Activated CD4-positive, alpha-beta memory T cell treated with anti-CD3 and anti-CD28 coated beads for 36 hours (primary cell): ENCODE measurements at regions not wholly inside any gene's neighbourhood (a gene's known extent, or its start where the extent isn't known, plus 50 kb on each side); places are given as distances from the start of the nearest gene placed in this dataset.

Experiments
- CTCF ChIA-PET: fragments of 350-600 bp; sonication (Branson Sonifier 250); formaldehyde crosslinking; loops from one replicate; lab custom pipeline; 2021; ENCODE audit warnings: antibody characterized with exemption, inconsistent platforms; lab: Charles Lee
- POLR2A ChIA-PET: fragments of 350-600 bp; sonication (Branson Sonifier 250); formaldehyde crosslinking; loops from one replicate; lab custom pipeline; 2021; ENCODE audit warnings: antibody characterized with exemption; lab: Charles Lee
- DNase-seq: peaks from one replicate; pipeline ENCODE4 v3.0.0-alpha.2; 2020
- H3K27ac Mint-ChIP-seq: one replicate; pipeline ENCODE4 v1.8.0; 2021; ENCODE audit warnings: mixed read lengths
- H3K27me3 Mint-ChIP-seq: one replicate; pipeline ENCODE4 v1.8.0; 2021; ENCODE audit warnings: mixed read lengths
- H3K36me3 Mint-ChIP-seq: one replicate; pipeline ENCODE4 v1.8.0; 2021; ENCODE audit warnings: mixed read lengths
- H3K4me1 Mint-ChIP-seq: one replicate; pipeline ENCODE4 v1.8.0; 2021; ENCODE audit warnings: low read depth, mixed read lengths
- H3K4me3 Mint-ChIP-seq: one replicate; pipeline ENCODE4 v1.8.0; 2021; ENCODE audit warnings: mild to moderate bottlenecking, mixed read lengths
- H3K9me3 Mint-ChIP-seq: one replicate; pipeline ENCODE4 v1.8.0; 2021; ENCODE audit warnings: mixed read lengths
- intact Hi-C: fragments of 100-400 bp; cut with micrococcal nuclease; formaldehyde crosslinking; loops from one replicate; pipeline ENCODE4 v1.15.1; 2023

DNA sequence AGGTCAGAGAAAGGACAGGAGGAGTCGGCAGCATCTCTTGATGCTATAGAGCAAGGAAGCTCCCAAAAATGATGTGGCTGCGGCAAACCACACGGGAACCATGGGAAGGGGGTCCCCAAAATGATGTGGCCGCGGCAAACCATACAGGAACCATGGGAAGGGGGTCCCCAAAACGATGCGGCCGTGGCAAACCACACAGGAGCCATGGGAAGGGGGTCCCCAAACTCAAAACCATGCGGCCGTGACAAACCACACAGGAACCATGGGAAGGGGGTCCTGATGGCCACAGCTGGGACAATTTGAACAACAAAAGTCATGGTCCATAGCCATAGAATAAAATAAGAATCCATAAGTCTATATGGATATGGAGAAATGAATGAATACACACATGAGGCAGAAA is 58.4 kb upstream of the GLI2 start:
- Mint-ChIP-seq H3K36me3 (no peaks in the 10 kb centered on the region), H3K4me3 (no peak overlapping the region), H3K27ac (no peak overlapping the region), H3K27me3 (peaks cover 14% of the 10 kb centered on the region), H3K9me3 (no peaks in the 10 kb centered on the region), H3K4me1 (peaks cover 2% of the 10 kb centered on the region)
- intact Hi-C loops, result no loop called here
- ChIA-PET CTCF (interaction anchor here (0.6 to 1.8 kb wide), 4 partner anchors 10 to 1267 kb away, joined by 3 to 7 read pairs (median 5); no protein-coding TSS in a partner anchor), POLR2A (no interaction called here)
- DNase-seq, result no peak

DNA sequence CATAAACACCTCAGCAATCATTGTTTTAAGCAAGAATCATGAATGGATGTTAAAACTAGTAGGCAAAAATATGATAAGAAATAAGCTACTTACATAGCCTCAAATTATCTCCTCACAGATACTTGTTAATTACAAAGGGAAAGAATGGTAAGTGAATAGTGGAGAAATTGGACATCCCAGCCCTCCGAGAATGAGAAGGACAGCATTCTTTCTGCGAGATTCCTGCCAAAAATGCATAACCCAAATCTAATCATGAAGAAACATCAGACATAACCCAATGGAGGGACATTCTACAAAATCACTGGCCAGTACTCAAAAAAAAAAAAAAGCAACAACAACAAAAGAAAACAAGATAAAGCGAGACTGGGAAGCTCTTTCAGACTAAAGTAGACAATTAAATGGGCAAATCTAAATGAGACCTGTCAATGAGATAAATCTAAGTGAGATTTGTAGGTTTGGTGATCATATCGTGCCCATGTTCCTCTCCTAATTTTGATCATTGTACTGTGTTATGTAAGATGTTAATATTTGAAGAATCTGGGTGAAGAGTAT is 57.9 kb upstream of the GLI2 start:
- peaks cover 14% of the 10 kb centered on the region for H3K27me3 Mint-ChIP-seq
- no peak overlapping the region for H3K27ac Mint-ChIP-seq
- peaks cover 2% of the 10 kb centered on the region for H3K4me1 Mint-ChIP-seq
- no peak for DNase-seq
- H3K36me3 Mint-ChIP-seq, result no peaks in the 10 kb centered on the region
- intact Hi-C loops, result no loop called here
- no peaks in the 10 kb centered on the region for H3K9me3 Mint-ChIP-seq
- CTCF ChIA-PET, result interaction anchor here (0.6 to 1.8 kb wide), 5 partner anchors 9 to 1267 kb away, joined by 3 to 7 read pairs (median 3); no protein-coding TSS in a partner anchor
- no peak overlapping the region for H3K4me3 Mint-ChIP-seq
- POLR2A ChIA-PET, result no interaction called here

DNA sequence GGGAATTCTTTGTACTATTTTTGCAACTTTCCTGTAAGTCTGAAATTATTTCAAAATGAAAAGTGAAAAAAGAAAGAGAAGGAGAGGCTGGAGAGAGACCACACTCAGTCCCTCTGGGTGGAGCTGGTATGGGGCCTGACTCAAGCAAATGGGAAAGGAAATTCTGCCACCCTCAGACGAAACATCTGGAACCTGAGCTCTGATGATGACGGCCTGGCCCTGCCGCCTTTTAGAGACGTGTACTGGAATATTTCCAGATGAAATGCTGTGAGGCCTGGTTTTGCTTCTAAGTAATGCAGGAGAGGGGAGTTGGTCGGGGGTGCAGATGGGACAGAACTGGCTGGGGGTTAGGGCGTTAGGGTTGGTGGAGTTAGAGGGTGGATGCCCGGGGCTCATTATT is 57.4 kb upstream of the GLI2 start:
- Mint-ChIP-seq H3K27me3 (peaks cover 14% of the 10 kb centered on the region), H3K27ac (no peak overlapping the region), H3K9me3 (no peaks in the 10 kb centered on the region), H3K4me1 (peaks cover 2% of the 10 kb centered on the region), H3K36me3 (no peaks in the 10 kb centered on the region), H3K4me3 (no peak overlapping the region)
- DNase-seq, result no peak
- CTCF ChIA-PET, result interaction anchor here (0.6 to 1.8 kb wide), 3 partner anchors 9 to 335 kb away, joined by 3 to 7 read pairs (median 7); no protein-coding TSS in a partner anchor
- intact Hi-C loops, result no loop called here
- POLR2A ChIA-PET, result no interaction called here

DNA sequence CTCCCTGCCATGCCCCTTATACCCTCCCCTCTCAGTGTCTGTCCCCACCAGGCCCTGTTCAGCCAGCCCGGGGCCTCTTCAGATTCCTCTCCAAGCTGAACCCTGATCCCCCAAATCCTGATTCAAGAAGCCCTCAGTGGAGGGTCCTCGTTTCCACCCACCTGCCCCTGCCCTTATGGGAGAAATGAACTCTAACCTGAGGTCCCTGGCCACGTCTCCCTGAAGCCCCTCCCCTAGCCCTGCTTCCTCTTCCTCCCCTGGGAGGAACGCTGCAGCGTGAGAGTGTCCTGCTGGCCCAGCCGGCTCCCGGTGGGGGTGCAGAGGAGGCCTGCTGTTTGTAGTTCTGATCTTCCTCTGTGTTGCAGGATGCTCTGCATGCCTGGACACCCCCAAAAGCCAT is 56.7 kb upstream of the GLI2 start:
- H3K4me3 Mint-ChIP-seq, result no peak overlapping the region
- no peak overlapping the region for H3K27ac Mint-ChIP-seq
- H3K27me3 Mint-ChIP-seq, result peaks cover 13% of the 10 kb centered on the region
- H3K4me1 Mint-ChIP-seq, result peaks cover 2% of the 10 kb centered on the region
- DNase-seq, result no peak
- no peaks in the 10 kb centered on the region for H3K9me3 Mint-ChIP-seq
- ChIA-PET POLR2A (no interaction called here), CTCF (interaction anchor here (1.8 kb wide), 1 partner anchor 336 kb away, joined by 7 read pairs; no protein-coding TSS in a partner anchor)
- intact Hi-C loops, result no loop called here
- no peaks in the 10 kb centered on the region for H3K36me3 Mint-ChIP-seq

DNA sequence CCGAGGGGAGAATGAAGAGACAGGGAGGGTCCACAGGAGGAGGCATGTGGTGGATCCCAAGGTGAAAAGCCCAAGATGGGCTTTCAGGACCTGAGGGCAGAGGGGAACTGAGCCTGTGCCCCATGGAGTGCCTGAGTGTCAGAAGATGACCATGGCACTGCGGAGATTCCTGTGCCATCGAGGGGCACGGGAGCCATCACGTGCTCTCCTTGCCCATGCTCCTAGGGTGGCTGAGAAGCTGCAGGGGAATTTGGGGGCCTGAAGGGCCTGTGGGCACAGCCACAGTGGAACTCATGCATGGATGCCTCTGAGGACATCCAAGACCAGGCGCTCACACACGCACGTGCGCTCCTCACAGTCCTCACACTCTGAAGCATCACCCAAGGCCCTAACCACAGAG is 56.1 kb upstream of the GLI2 start:
- ChIA-PET POLR2A (no interaction called here), CTCF (interaction anchor here (0.6 to 2.1 kb wide), 2 partner anchors 11 to 336 kb away, joined by 4 to 19 read pairs; no protein-coding TSS in a partner anchor)
- peaks cover 2% of the 10 kb centered on the region for H3K4me1 Mint-ChIP-seq
- no peaks in the 10 kb centered on the region for H3K36me3 Mint-ChIP-seq
- H3K27ac Mint-ChIP-seq, result no peak overlapping the region
- H3K9me3 Mint-ChIP-seq, result no peaks in the 10 kb centered on the region
- H3K4me3 Mint-ChIP-seq, result no peak overlapping the region
- DNase-seq, result no peak
- H3K27me3 Mint-ChIP-seq, result peaks cover 13% of the 10 kb centered on the region
- intact Hi-C loops, result no loop called here

DNA sequence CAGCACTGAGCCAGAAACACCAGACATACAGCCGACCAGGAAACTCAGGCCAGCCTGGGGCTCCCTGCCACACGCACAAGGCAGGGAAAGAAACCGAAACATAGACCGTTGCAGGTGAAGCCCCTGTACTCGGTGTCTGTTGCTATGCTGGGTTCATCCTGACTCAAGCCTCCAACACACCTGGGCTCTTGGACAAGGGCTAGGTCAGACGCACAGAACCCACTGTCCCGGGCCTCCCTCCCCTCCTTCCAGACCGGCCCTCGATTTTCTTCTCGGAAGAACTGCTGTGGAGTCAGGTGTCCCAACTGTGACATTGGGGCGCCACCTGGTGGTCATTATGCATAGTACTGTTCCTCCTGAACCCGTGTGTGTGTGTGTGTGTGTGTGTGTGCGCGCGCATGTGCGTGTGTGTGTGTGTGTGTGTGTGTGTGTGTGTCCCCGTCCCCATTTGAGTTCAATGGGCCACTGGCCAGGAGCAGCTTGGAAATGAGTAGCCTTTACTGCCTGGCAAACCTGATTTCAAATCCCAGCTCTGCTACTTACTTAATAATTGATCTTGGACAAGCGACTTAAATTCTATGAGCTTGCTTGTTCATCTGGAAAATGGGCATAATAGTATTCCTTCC is 55.4 kb upstream of the GLI2 start:
- Mint-ChIP-seq H3K4me3 (no peak overlapping the region), H3K9me3 (no peaks in the 10 kb centered on the region), H3K36me3 (no peaks in the 10 kb centered on the region), H3K27ac (no peak overlapping the region), H3K4me1 (peaks cover 2% of the 10 kb centered on the region), H3K27me3 (peaks cover 13% of the 10 kb centered on the region)
- ChIA-PET CTCF (interaction anchor here (0.6 to 2.1 kb wide), 26 partner anchors 8 to 1046 kb away, joined by 3 to 19 read pairs (median 4); no protein-coding TSS in a partner anchor), POLR2A (no interaction called here)
- peak; percentile 79 for DNase-seq
- intact Hi-C loops, result loop anchor here (1.0 kb wide), 3 partner anchors 337 to 571 kb away; no protein-coding TSS in a partner anchor

DNA sequence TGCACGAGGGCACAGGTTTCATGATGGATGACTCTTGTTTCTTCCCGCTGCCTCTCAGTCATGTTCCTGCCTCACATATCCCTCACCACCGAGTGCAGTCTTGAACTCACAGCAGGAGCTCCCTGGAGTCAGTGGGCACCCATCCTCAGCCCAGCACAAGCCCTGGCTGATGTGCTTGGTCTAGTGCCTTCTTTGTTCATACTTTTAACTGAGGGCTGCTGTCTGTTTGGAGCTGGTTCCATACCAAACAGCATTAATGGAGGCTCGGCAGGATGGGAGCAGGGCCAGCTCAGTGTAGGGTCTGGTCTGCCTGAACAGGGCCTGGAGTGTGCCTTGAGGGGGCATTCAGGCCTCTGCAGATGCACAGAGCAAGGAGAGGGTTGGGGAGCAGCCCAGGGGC is 54.5 kb upstream of the GLI2 start:
- no peak for DNase-seq
- no peaks in the 10 kb centered on the region for H3K9me3 Mint-ChIP-seq
- H3K36me3 Mint-ChIP-seq, result no peaks in the 10 kb centered on the region
- H3K4me1 Mint-ChIP-seq, result peaks cover 2% of the 10 kb centered on the region
- no peak overlapping the region for H3K27ac Mint-ChIP-seq
- H3K27me3 Mint-ChIP-seq, result peaks cover 8% of the 10 kb centered on the region
- H3K4me3 Mint-ChIP-seq, result no peak overlapping the region
- intact Hi-C loops, result no loop called here
- POLR2A ChIA-PET, result no interaction called here
- CTCF ChIA-PET, result interaction anchor here (0.7 to 2.1 kb wide), 22 partner anchors 8 to 1047 kb away, joined by 3 to 19 read pairs (median 4); no protein-coding TSS in a partner anchor

DNA sequence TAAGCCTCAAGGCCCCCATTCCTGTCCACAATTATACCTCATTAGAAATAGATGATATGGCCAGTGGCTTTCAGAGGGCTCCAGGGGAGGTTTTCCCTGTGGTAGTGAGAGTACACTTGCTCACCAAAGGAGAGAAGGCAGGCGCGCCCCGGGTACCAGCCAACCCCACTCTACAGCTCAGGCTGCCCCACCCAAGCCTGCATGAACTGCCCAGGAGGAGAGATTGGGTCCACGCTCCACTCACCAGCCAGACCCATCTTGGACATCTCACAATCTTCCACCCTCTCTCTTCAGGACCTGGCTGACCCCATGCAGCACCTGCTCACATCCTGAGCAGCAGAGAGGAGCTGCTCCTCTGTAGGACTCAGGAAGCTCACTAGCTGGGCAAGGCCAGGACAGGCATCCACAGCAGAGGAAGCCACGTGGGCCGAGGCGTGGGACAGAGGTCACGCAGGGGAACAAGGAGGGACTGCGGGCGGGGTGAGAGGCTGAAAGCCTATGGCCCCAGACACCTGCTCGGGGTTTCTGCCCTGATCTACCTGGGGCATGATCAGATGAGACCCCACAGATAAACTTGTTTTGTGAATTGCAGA is 53.9 kb upstream of the GLI2 start:
- Mint-ChIP-seq H3K9me3 (no peaks in the 10 kb centered on the region), H3K36me3 (no peaks in the 10 kb centered on the region), H3K4me3 (no peak overlapping the region), H3K27ac (no peak overlapping the region), H3K4me1 (peaks cover 2% of the 10 kb centered on the region), H3K27me3 (peaks cover 3% of the 10 kb centered on the region)
- ChIA-PET CTCF (interaction anchor here (1.4 to 2.1 kb wide), 4 partner anchors 12 to 370 kb away, joined by 3 to 19 read pairs (median 6); no protein-coding TSS in a partner anchor), POLR2A (no interaction called here)
- DNase-seq, result no peak
- intact Hi-C loops, result no loop called here

DNA sequence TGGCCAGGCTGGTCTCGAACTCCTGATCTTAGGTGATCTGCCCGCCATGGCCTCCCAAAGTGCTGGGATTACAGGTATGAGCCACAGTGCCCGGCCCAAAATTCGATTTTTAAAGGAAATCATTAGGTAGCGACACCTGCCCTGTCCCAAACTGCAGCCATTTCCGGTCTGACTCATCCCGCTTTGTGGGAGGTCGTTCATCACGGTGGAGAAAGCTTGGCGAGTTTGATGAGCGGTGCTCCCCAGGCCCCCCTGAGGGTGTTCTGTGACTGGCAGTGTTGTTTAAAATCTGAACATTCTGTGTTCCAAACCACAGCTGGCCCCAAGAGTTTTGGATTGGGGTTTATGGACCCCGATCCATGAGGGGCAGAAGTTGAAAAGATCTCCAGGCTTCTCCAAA is 53.0 kb upstream of the GLI2 start:
- Mint-ChIP-seq H3K4me3 (no peak overlapping the region), H3K27me3 (peaks cover 3% of the 10 kb centered on the region), H3K9me3 (peaks cover 2% of the 10 kb centered on the region), H3K4me1 (peaks cover 2% of the 10 kb centered on the region), H3K36me3 (no peaks in the 10 kb centered on the region), H3K27ac (no peak overlapping the region)
- intact Hi-C loops, result no loop called here
- ChIA-PET POLR2A (no interaction called here), CTCF (interaction anchor here (1.4 kb wide), 1 partner anchor 339 kb away, joined by 3 read pairs; no protein-coding TSS in a partner anchor)
- no peak for DNase-seq

DNA sequence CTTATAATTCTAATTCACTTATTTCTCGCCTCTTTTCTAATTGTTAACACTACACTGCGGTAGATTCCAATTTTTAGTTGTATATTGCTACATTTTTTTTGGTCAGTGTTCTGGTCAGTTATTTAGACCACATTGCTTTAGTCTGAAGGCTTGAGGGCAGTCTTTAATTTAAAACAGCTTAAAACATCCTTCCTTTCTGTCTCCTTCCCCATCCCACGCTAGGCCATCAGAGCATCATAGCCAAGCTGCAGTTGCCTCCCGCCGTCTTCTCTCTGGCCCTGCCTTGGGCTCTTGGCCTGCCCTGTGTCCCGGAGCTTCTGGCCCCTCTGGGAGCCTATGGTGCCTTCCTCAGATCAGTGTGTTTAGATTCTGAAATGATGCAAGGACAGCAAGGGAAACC is 52.6 kb upstream of the GLI2 start:
- H3K4me1 Mint-ChIP-seq, result peaks cover 2% of the 10 kb centered on the region
- no peak overlapping the region for H3K4me3 Mint-ChIP-seq
- no peaks in the 10 kb centered on the region for H3K36me3 Mint-ChIP-seq
- ChIA-PET CTCF (interaction anchor here (1.2 to 1.4 kb wide), 2 partner anchors 340 to 370 kb away, joined by 3 to 4 read pairs; no protein-coding TSS in a partner anchor), POLR2A (no interaction called here)
- no peak for DNase-seq
- peaks cover 2% of the 10 kb centered on the region for H3K9me3 Mint-ChIP-seq
- H3K27ac Mint-ChIP-seq, result no peak overlapping the region
- intact Hi-C loops, result no loop called here
- H3K27me3 Mint-ChIP-seq, result peaks cover 3% of the 10 kb centered on the region

DNA sequence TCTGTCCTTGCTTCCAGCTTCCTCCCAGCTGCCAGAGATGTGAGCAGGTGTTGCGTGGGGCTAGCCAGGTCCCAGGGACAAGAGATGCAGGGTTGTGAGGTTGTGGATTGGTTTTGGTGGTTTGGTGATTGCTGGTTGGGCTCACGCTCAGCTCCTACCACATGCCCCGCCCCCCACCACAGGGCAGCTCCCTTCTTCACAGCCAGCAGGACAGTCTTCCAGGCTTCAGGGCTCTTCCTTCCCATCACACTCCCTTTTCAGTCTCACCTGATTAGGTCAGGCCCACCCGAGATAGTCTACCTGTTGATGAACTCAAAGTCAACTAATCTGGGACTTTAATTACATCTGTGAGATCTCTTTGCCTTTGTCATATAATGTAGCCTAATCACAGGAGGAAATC is 52.0 kb upstream of the GLI2 start:
- Mint-ChIP-seq H3K9me3 (peaks cover 2% of the 10 kb centered on the region), H3K27ac (no peak overlapping the region), H3K36me3 (no peaks in the 10 kb centered on the region), H3K4me1 (peaks cover 2% of the 10 kb centered on the region), H3K4me3 (no peak overlapping the region), H3K27me3 (peaks cover 3% of the 10 kb centered on the region)
- POLR2A ChIA-PET, result no interaction called here
- DNase-seq, result no peak
- CTCF ChIA-PET, result interaction anchor here (1.2 kb wide), 1 partner anchor 371 kb away, joined by 4 read pairs; no protein-coding TSS in a partner anchor
- intact Hi-C loops, result no loop called here
